HFF-Myc (cell line): ENCODE measurements at regions not wholly inside any gene's neighbourhood (a gene's known extent, or its start where the extent isn't known, plus 50 kb on each side); places are given as distances from the start of the nearest gene placed in this dataset.
"Not testable (repeated sequence)": the region's sequence is repeated elsewhere in the genome, so short reads cannot be mapped to it uniquely, and the experiment has no call there.

Experiments
- DNase-seq: peaks from one replicate; pipeline ENCODE4 v3.0.0-alpha.2; 2011; ENCODE audit warnings: low read depth; ENCODE audit errors: extremely low read depth
- H3K4me3 ChIP-seq: replicated peaks from 2 replicates; pipeline ENCODE4 v1.5.1; 2011; ENCODE audit warnings: low read depth, mild to moderate bottlenecking, control low read depth, low read length
- CTCF ChIP-seq: IDR thresholded peaks from 2 replicates; pipeline ENCODE4 v1.5.1; 2012; ENCODE audit warnings: mild to moderate bottlenecking, low read depth, low read length, control low read depth; ENCODE audit errors: missing control alignments

GRCh38 chr5:42267091-42267490 is 156.1 kb upstream of the GHR start:
- DNase-seq, result no peak
- no peak overlapping the region for H3K4me3 ChIP-seq
- TF ChIP-seq CTCF, result no peak

- DNase-seq, H3K4me3 ChIP-seq: not testable (repeated sequence)
Observed at GRCh38 chr5:42268170-42268569, 155.1 kb upstream of the GHR start.

- DNase-seq, result no peak
- TF ChIP-seq CTCF, result no peak
- H3K4me3 ChIP-seq, result no peak overlapping the region
Observed at GRCh38 chr5:42268630-42269029, 154.6 kb upstream of the GHR start.

GRCh38 chr5:42270771-42271170 is 152.5 kb upstream of the GHR start:
- TF ChIP-seq CTCF, result no peak
- H3K4me3 ChIP-seq, result no peak overlapping the region

GRCh38 chr5:42274913-42275312 is 148.3 kb upstream of the GHR start:
- DNase-seq, result no peak
- no peak overlapping the region for H3K4me3 ChIP-seq
- no peak for TF ChIP-seq CTCF

More at GRCh38 chr5:42270771-42271170, 152.5 kb upstream of the GHR start:
- no peak for DNase-seq

- H3K4me3 ChIP-seq, result no peak overlapping the region
- DNase-seq, result no peak
- no peak for TF ChIP-seq CTCF
Observed at GRCh38 chr5:42277293-42277692, 145.9 kb upstream of the GHR start.

GRCh38 chr5:42284584-42284983 is 138.7 kb upstream of the GHR start:
- no peak overlapping the region for H3K4me3 ChIP-seq
- TF ChIP-seq CTCF, result no peak
- no peak for DNase-seq
